Activated CD4-positive, CD25-positive, alpha-beta regulatory T cell (primary cell): ENCODE measurements at regions not wholly inside any gene's neighbourhood (a gene's known extent, or its start where the extent isn't known, plus 50 kb on each side); places are given as distances from the start of the nearest gene placed in this dataset.

Experiments
- DNase-seq, 4 experiments: peaks; one replicate each; lab custom pipeline; 2025; lab: John Stamatoyannopoulos, UW

DNA sequence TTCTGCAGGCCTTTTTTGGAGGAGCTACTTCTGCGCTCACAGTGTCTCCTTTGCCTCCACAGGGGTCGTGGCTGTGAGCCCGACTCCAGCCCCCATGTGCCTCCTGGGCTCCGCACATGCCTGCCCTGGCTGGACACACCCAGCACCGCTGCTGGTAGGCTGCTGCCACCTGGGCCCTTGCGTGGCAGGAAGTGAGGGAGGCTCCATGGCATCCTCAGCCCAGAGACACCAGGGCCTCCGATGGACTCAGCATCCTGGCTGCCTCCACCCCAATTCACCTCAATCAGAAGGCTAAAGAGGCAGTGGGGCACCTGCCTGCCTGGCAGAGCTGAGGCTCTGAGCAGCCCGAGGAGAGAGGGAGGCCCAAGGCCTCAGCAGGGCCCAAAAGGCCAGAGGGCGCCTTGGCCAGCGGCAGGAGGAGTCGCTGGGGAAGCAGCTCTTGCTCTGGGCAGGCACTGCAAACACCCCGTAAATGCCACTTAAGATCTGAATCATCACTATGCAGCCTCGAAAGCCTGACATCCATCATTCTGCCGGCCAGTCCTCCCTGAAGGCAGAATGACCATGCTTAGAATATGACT, 68.3 kb upstream of the OTOS start:
- DNase-seq: no peak

DNA sequence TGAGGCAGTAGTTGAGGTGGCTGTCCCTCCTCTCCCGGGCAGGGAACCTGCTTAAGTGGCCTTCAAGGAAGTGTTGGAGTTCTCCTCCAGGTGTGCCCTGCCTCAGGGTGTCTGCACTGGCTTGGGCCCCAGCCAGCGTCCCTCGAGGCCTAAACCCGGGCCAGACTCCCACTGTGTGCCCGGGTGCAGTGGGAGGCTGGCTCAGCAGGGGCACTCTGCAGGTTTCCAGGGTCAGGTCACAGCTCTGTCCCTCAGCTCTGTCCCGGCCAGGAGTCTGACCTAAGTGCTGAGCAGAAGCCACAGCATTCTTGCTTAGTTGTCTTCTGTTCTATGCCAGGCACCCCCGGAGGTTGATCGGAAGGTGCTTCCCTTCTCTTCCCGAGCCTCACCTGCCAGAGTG, 69.0 kb upstream of the OTOS start:
- DNase-seq: no peak

DNA sequence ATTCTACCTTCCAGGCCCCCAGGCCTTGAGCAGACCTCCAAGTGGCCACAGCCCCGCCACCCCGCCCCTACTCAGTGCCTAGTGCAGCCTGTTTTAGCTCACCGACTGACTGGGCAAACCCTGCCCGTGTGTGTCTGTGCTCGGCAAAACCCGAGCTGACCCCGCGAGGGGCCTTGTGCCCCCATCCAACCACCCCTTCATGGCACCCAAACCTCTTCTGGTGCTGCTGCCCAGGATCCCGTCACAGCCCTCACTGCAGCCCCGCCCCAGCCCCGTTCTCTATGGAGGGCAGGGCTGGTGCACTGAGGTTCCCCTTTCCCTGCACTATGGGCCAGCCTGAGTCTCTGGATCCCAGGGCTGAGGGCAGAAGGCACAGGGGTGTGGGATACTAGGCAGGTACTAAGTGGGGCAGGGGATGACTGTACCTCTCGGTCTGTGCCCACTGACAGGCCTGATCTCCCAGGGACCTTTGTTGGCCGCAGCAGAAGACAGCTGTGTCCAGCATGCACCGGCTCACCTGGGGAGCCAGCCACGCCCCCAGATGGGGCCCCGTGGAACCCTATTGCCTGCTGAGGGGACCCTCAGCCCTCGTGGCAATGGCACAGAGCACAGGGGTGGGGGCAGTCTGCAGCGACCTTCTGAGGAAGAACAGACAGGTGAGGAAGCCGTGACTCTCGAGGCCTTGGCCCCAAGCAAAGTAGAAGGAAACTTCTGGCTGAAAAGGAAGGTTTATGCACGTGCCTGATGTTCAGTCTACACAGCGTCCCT, 69.9 kb upstream of the OTOS start:
- no peak for DNase-seq

- no peak for DNase-seq
Observed at GRCh38 chr2:240211096-240211495, 70.6 kb upstream of the OTOS start.

- DNase-seq: no peak
Observed at GRCh38 chr2:240211598-240212424, 71.4 kb upstream of the OTOS start.

DNA sequence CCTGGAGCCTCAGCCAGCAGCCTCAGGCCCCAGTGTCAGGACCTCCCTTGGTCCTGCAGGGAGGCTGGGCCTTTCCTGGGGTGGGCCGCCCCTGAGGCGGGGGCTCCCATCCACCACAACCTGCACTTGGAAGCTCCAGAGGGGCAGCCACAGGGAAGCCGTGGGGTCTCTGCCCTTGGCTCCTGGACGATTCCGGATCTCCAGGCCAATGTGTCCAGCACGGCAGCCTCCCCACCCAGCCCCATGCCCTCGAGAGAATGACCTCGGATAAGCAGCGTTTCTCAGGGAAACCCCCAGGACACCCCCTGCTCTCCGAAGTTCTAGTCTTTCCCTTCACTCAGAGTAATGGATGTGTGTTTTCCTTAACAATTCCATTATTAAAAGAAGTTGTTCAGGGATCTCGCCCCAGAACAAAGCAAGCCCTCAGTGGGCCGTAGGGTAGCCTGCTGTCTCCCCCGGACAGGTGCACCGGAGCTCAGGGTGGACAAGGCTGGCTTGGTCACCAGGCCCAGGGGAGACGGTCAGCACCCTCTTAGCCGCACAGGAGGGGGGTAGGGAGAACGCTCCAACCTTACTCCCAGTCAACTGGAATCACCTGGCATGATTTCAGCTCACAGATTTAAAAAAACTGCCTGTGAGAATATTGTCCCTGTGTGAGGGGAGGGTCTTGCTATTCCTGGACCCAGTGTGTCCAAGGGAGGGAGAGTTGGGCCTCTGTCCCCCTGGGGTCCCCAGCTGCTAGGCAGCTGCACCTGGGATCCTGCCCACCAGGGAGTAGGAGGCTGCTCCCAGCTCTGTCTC, 72.2 kb upstream of the OTOS start:
- DNase-seq: no peak

DNA sequence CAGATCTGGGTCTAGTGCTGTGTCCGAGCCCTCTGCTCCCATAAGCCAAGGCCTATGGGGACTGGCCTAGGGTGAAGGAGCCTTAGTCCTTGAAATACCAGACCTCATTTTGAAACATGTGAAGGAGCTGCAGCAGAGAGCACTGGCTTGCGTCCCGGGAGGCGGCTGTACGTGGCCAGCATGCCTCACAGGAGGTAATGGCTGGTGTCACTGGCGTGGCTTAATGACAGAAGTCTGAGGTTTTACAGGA, 72.7 kb upstream of the OTOS start:
- no peak for DNase-seq

DNA sequence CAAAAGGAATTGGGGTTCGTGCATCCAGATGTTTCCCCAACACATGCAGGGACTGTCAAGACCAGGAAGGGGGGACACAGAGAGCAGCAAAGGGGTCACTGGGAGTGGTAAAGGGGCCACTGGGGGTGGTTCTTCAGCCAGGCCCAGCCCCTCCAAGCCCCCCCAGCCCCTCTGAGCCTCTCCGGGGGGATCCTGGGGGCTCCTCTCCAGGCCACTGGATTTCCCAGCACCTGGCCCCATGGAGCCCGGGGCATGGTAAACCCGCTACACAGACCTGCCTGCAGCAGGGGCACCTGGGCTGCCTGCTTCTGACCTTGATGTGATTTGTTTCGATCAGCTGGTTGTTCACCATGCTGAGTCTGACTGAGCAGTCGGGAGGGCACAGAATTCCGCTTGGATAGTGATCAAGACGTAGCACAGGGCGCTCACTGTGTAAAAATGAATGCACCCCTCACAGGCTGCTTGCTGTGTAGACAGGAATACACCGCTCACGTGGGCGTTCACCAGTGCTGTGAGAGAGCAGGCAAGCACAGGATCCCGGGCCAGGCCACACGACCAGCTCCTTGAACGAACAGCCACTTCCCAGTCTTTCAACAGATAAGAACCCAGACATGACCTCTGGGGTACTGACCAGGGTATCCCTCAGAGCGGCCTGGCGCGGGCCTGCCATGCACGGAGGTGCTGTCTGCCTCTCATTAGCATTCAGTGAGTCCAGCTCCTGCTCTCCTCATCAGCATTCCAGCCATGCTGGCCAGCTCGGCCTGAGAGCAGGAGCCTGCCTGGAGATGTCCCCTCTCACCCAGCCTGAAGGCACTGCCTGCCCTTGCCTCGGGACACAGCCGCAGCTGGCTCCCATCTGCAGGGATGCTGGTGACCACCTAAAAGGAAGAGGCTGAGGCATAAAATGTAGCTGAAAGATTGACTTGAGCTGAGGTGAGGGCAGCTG, 73.3 kb upstream of the OTOS start:
- DNase-seq: no peak

GRCh38 chr2:240214790-240215675, 74.6 kb upstream of the OTOS start:
- no peak for DNase-seq

DNA sequence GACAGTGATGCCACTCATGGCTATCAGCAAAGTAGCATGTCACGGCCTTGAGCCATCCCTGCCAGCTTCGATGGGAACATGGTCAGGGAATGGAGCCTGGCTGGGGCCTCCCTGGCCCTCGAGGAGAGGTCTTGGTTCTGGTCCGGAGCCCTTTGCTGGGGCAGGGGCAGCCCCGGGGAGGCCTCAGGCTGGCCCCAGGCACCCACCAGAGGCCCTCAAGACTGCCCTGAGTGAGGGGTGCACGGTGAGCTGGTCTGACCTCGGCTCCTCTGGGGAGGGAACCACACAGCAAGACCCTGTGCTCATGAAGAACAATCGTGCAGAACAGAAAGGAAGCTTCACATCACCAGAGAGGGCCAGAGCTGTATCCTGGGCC, 75.2 kb upstream of the OTOS start:
- DNase-seq: no peak

DNA sequence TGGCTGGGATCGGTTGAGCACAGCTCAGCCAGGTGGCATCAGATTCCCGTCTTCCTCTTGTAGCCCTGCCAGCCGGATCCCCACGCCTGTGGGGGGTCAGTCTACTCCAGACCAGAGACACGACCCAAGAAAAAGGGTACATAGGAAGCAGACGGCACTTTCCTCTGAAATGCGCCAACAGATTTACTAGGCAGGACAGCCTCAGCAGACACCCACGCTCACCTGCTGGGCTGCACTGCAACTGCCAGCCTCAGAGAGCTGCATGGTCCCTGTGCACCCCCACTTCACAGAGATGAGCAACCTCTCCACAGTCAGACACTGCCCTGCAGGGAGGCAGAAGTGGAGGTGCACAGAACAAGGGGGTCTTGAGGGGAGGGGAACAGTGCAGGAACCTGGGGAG, 75.7 kb upstream of the OTOS start:
- no peak for DNase-seq

GRCh38 chr2:240217431-240218301, 77.2 kb upstream of the OTOS start:
- no peak for DNase-seq

DNA sequence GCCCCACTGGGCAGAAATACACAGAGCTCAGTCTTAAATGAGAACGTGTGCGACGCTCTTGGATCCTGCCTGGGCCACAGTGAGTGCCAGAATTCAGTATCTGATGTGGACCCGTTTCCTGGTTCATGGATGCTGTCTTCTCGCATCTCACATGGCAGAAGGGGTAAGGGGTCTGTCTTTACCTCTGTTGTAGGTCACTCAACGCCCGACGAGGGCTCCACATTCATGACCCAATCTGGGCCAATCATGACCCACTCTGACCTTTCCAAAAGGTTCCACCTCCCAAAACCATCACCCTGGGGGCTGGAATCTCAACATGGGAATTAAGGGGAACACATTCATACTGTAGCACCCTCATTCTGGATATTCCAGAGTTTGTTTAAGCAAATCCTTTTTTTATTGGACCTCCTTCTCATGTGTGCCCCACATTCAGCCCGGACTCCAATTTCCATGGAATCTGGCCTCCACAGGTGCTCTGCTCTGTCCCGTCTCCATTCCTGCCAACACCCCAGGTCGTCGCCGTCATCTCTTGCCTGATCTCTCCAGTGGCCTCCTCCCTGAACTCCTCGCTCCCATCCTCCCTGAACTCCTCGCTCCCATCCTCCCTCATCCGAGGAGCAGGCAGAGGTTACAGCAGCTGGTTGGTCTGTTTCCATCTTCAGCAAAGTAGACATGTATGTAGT, 78.9 kb upstream of the OTOS start:
- DNase-seq: no peak

DNA sequence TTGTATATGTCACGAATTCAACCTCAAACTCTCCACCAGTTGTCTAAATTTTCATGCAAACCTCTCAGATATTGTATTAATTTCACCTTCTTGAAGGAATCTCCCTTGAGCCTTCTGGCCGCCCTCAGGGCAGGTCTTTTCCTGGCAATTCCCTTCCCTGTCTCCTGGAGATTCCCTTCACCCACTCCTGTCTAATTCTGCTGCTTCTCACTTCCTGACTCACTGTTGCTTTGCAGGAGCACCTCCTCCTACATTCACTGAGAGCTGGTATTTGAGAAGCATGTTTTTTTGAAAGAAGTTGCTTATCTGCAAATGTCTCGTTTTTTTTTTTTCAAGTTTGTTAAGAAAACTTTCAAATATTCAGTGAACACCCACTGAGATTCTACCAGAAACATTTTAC, 79.9 kb upstream of the OTOS start:
- DNase-seq: no peak

DNA sequence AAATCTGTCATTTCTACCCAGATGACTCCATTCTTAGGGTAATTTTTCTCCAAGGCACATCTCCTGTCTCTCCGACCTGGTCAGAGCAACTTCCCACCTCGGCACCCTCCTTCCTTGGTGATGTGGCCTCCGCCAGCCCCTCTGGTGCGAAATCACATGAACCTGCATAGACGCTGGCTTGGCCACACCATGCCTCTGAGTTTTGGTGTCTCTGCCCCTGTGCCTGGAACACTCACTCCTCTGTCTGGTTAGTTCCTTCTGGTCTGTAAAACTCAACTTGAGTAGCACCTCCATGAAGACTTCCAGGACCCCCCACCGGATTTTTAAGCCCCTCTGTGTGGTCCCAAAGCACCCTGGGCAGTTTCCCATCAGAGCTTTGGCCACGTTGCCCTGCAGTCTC, 83.2 kb upstream of the OTOS start:
- DNase-seq: no peak

DNA sequence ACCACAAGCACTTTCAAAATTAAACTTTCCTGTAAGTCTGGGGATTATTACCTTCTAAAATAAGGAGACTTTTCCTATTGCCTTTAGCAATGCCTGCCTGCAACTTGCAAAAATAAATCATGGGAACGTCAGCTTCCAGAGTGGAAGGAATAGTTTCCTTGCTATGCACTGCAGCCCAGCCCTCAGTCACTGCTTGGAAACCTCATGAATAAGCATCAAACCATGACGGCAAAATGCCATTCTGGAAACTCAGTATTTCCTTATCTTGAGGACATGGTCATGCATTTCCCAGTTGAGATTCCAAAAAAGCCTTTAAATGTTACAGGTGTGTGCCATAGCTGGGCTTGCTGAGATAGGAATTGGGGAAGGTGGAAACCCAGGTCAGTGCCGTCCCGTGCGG, 84.2 kb upstream of the OTOS start:
- no peak for DNase-seq

GRCh38 chr2:240225131-240225530, 84.7 kb upstream of the OTOS start:
- DNase-seq: no peak

GRCh38 chr2:240225660-240226475, 85.4 kb upstream of the OTOS start:
- no peak for DNase-seq
